OCI-M1 (cell line): ENCODE measurements at regions not wholly inside any gene's neighbourhood (a gene's known extent, or its start where the extent isn't known, plus 50 kb on each side); places are given as distances from the start of the nearest gene placed in this dataset.

Experiments
- DNase-seq: peaks from one replicate; lab custom pipeline; 2025; lab: John Stamatoyannopoulos, UW

- no peak for DNase-seq
Observed at GRCh38 chr16:73448970-73449369, 401.0 kb upstream of the ZFHX3 start.

GRCh38 chr16:73447846-73448245 lies 399.9 kb upstream of the ZFHX3 start:
- no peak for DNase-seq

DNA sequence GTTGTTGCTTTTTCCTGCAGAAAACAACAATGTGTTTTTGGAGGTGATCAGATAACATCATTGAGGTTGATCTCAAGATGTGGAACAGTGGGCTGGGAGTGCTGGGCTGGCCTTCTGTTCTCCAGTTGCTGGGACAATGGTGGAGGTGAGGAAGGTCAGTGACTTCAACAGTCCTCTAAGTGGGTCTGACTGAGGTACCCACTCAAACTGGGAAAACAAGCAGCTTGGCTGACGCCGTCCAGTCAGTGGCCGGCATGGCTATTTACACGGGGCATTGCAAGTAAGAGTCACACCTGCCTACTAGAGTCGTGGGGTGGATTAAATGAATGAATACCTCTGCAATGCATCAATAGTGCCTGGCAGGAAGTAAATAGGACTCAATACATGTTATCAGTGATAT lies 386.7 kb upstream of the ZFHX3 start:
- DNase-seq, result no peak

GRCh38 chr16:73433731-73434307 lies 385.9 kb upstream of the ZFHX3 start:
- no peak for DNase-seq

DNA sequence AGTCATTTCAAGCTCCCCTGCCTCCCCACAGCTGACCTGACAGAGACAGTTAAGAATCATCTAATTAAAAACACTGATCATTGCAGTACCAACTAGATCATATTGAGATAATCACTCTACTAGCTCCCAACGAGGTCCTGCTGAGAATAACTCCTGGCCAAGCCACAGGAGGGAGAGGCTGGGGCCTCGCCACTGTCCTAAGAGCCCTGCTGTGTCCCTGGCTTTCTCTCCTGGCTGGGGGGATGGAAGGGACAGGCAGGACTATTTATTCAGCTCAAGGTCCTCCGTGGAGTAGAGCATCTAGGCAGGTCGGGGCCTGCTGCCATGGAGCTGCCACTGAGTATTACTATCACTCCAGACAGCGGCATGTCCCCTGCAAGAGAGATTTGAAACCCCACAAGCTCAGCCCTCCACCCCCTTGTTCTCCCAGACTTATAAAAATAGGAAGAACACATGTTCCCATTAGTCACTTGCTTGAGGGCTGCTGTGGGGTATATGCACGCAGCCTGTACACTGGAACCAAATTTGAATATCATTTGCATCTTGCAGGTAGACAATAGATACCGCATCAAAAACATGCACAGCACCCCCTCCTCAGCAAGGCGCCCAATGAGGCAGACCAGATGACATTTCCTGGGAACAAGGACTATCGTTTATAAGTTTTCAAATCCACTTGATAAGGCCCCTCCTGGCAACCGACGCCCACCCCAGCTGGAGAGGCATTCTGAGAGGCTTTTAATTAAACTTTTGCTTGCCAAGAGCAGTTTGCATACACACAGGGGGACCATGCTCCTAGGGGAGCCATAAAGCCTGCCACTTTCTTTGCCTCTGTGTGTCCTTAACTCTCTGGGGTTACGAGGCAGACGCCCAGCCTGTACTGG lies 385.2 kb upstream of the ZFHX3 start:
- DNase-seq, result no peak

GRCh38 chr16:73430138-73430537 lies 382.2 kb upstream of the ZFHX3 start:
- no peak for DNase-seq

GRCh38 chr16:73428121-73428520 lies 380.2 kb upstream of the ZFHX3 start:
- no peak for DNase-seq

DNA sequence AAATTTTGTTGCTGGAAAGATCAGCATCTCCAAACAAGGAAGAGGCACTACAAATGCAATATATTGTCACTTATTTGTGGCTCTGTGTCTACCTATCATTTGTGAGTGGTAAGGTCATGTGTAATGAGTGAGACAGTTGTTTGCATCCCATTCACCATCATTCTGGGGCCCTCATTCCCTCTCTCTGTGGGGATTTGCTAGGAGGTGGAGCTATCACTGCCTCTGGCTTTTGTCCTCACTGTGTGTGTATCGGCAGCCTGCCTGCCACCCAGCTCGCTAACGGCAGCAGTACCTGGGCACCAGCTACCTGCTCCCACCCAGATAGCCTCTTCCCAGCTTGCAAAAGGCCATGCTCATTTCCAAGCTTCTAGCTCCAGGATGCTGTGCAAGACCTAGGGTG lies 379.2 kb upstream of the ZFHX3 start:
- DNase-seq, result no peak

GRCh38 chr16:73426433-73427160 lies 378.7 kb upstream of the ZFHX3 start:
- no peak for DNase-seq

- no peak for DNase-seq
Observed at GRCh38 chr16:73420676-73421075, 372.7 kb upstream of the ZFHX3 start.

DNA sequence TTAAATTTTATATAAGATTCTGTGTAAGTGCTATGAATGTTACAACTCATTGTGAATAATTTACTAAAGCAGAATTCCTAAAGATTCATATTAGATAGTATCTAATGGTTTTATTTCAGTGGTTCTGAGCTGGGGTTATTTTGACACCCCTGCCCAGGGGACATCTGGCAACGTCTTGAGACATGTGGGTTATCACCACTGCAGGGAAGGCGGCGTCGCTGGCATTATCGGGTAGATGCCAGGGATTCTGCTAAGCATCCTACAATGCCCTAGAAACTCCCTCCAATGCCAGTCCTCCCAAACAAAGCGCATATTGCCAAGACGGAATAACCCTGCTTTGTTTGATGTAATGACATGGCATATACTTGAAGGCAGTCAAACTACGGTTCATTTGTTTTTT lies 372.3 kb upstream of the ZFHX3 start:
- DNase-seq, result no peak

GRCh38 chr16:73418691-73419090 lies 370.8 kb upstream of the ZFHX3 start:
- no peak for DNase-seq

DNA sequence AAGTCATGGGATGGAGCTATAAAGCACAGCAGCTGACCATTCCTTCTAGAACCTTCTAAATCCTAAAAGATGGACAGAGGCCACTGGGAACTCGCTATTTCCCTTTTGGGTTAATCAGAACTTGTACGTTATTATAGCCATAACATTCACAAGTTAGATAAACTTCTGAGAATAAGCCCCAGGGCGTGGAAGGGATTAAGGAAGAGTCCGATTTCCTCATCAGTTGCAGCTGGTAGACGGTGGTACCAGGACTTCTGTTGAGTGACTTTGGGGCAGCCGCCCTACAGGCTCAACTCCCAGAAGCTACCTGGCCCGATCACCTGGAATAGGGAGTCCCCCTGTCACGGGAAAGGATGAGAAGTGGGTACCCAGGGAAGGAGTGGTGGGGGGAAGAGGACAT lies 370.1 kb upstream of the ZFHX3 start:
- DNase-seq, result no peak

DNA sequence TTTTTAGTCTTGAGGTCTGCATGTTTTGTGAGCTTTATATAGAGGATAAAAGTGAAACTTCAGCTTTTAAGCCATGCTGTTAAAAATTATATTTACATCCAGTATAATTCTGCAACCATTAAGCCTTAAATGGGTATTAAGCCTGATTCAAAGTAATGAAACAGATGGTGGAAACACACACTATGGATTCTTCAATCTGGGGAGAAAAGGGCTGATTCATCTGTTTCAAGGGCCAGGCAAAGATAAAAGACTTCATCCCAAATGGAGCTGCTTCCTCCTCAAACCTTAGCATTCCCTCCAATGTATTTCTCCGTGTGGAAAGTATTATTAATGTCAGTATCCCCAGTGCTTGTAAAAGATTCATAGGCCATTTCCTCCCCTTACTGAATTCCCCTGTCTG lies 367.4 kb upstream of the ZFHX3 start:
- no peak for DNase-seq

GRCh38 chr16:73414638-73415037 lies 366.7 kb upstream of the ZFHX3 start:
- no peak for DNase-seq

DNA sequence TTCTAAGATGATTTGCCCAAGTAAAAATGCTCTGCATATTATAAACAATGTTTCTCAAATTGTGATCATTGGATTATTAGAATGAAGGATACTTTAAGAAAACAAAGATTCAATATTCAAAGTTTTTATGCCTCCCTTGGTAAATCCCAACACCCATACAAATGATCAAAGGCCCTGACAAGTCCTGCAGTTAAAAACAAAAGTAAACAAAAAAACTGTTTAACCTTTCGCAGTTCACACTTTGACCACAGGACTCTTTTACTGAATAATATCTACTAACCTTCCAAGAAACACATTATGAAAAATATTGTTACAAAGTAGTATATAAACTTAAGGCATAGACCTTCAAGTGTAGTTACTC lies 365.9 kb upstream of the ZFHX3 start:
- DNase-seq, result no peak

DNA sequence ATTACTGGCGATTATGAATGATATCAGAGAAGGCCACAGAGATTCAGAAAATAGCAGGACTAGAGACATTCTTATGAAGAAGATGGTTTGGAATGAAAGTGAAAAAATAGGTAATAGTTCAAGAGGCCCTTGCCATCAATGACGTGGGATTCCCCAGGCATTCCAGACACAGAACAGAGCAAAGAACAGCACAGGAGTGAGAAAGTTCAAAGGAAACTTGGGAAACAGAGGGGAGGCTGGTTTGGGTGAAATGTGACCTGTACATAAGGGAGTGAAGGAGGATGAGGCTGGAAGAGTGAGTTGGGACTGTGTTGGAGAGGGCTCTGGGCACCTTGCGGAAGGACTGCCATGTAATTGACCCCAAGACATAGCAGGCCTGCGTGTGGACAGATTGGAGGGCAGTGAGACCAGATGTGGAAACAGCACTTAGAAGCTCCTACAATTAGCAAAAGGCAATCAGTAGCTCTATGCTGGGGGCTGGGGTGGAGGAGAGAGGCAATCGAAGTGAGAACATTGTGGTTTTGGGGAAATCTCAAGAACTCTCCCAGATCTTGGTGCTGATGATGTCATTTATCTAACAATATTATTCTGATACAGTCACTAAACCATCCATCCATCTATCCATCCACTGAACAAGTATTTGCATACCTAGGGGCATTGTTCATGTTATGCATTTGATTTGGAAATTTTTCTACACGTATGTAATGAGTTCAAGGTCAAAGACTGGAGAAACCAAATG lies 365.3 kb upstream of the ZFHX3 start:
- DNase-seq, result no peak

- DNase-seq, result no peak
Observed at GRCh38 chr16:73412416-73412815, 364.5 kb upstream of the ZFHX3 start.

GRCh38 chr16:73408716-73409115 lies 360.8 kb upstream of the ZFHX3 start:
- DNase-seq, result no peak

DNA sequence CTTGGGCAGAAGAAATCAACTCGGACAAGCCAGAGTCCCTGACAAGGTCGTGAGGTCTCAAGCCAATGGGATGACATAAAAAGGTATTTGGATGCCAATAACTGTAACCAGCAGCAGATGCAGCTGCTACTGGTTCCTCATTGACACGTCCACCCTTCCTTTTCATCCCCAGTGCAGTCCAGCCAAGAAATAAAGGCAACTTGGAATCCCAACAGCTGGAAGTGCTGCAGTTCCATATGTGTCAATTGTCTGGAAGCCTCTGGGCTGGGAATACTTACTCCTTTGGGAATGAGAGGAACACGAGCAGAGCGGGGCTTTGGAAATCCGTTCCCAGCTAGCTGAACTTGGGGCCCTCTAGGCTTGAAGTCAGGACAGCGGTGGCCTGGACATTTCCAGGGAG lies 360.4 kb upstream of the ZFHX3 start:
- DNase-seq, result no peak

DNA sequence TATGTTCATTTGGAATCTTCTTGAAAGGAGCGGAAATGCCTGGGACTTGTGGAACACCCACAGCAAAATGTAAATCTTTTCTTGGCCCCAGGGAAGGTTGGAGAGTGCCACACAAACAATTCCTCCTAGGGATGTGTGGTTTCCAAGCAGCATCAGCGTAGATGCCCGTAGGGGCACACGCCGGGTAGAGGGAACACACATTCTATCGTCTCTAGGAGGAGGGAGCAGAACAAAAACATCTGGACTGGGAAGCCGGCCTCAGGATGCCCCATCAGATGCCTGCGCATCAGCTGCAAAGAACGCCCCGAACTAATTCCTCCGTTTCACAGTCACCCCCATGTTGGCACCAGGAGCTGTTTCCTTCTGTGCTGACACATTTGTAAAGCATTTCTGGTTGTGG lies 357.9 kb upstream of the ZFHX3 start:
- no peak for DNase-seq

GRCh38 chr16:73404001-73404400 lies 356.1 kb upstream of the ZFHX3 start:
- no peak for DNase-seq

GRCh38 chr16:73403291-73403690 lies 355.4 kb upstream of the ZFHX3 start:
- no peak for DNase-seq
